Right forelimb (tissue), 1 donor: ENCODE measurements at regions not wholly inside any gene's neighbourhood (a gene's known extent, or its start where the extent isn't known, plus 50 kb on each side); places are given as distances from the start of the nearest gene placed in this dataset.
"Not testable (repeated sequence)": the region's sequence is repeated elsewhere in the genome, so short reads cannot be mapped to it uniquely, and the experiment has no call there.

Experiments used
- DNase-seq: peaks from one replicate; pipeline ENCODE4 v3.0.0-alpha.2; 2018

DNA sequence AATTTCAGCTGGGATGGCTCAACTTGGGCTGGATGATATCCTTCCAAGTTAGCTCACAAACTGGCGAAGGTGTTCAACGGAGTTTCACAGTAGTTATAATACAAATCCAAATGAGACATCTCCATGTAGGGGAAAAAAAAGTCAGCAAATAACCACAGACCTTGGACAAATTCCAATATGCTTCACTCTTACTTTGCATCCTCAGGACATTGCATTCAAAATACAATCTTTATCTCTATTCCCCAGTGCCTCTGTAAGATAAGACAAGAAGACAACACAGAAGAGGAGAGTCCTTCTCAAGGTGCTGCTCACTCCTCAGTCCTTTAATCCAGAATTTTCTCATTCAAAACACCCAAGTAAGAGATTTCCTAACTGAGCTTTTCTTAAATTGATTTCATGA is 1797.7 kb downstream of the MRPL39 start:
- no peak for DNase-seq

DNA sequence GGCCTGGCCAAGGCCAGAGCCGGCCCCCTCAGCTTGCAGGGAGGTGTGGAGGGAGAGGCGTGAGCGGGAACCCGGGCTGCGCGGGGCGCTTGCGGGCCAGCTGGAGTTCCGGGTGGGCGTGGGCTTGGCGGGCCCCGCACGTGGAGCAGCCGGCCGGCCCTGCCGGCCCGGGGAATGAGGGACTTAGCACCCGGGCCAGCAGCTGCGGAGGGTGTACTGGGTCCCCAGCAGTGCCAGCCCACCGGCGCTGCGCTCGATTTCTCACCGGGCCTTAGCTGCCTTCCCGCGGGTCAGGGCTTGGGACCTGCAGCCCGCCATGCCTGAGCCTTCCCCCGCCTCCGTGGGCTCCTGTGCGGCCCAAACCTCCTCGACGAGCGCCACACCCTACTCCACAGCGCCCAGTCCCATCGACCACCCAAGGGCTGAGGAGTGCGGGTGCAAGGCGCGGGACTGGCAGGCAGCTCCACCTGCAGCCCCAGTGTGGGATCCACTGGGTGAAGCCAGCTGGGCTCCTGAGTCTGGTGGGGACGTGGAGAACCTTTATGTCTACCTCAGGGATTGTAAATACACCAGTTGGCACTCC is 1800.2 kb downstream of the MRPL39 start:
- not testable (repeated sequence) for DNase-seq

DNA sequence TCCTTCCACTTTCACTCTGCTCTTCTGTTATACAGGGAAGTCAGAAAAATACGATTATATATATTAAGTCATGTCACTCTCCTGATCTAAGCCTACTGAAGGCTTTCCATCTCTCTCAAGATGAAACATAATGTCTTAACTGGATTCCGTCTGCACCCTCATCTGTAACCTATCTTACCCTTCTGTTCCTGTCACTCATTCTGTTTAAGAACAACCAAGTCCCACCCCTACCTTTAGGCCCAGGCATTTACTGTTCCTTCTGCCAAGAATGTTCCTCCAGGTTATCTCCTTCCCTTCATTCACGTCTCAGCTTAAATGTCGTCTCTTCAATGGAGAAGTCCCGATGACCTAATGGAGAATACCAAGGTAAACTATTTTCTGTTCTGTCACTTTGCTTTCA is 1802.4 kb downstream of the MRPL39 start:
- no peak for DNase-seq

DNA sequence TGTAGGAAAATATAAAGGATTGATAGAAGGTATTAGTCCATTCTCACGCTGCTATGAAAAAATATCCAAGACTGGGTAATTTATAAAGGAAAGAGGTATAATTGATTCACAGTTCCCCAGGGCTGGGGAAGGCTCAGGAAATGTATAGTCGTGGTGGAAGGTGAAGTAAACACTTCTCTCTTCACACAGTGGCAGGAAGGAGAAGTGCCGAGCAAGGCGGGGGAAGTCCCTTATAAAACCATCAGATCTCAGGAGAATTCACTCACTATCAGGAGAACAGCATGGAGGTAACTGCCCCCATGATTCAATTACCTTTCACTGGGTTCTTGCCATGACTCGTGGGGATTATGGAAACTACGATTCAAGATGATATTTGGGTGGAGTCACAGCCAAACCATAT is 1806.0 kb downstream of the MRPL39 start:
- DNase-seq: no peak

DNA sequence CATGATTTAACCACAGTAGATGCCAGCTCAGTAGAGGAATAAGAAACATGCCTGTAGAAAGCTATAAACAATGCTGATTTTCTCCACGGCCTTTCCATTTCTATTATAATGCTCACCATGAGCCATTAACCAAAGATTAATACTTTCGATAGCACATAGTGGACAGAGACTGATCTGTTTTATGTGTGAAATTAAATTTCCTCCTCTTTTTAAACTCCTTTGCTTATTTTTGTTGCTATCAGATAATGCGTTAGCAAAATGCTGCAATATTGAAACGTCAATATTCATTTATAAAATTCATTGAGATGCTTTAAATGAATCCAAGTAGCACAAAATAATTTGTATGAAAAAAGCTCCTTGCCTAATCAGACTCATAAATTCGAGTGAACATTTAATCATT is 1807.9 kb downstream of the MRPL39 start:
- no peak for DNase-seq

DNA sequence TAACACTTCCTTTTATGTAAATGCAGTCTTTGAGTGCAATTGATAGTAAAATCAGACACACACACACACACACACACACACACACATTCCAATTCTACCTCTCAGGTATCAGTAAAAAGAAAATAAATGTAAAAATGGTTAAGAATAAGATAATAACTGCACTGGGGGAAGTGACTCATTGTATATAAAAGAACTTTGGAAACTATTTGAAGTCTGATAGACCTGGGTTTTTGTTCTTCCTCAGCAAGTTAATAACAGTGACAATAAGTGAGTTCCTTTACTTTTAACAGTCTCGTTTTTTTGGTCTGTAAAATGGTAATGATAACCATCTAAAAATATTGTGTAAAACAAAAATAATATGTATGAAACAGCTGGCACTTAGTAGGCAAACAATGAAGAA is 1815.0 kb downstream of the MRPL39 start:
- no peak for DNase-seq

DNA sequence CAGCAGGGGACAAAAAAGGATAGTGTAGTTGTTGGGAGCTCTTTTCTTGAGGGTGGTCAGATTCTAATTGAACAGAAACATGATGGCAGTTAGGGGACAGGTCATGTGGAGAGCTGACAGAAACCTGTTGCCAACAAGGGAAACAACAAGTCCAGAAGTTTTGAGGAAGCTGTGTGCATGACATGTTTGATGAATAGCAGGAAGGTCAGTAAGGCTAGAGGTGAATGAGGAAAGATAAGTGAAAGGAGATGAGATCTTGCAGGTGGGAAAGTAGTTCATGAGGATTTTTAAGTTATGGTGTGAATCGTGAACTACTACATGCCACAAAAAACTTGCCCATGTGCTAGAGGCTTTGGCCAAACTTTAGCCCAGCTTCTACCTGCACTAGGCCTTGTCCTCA is 1817.4 kb downstream of the MRPL39 start:
- no peak for DNase-seq

DNA sequence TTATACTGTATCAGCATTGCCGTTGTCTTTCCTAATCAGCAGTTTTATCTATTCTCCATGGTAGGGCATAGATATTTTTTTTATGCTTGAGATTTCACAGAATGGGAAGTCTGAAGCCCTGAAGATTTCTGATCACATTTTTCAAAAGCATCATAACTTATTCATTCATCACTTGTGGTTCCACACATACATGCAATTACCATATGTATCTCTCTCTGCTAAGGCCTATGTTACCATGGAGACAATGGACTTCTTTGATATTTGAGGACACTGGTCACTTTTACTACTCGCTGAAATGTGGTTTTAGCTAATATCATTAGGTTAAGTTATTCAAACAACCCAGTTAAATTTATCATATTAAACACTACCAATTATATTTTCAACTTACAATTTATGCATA is 1827.0 kb downstream of the MRPL39 start:
- no peak for DNase-seq

DNA sequence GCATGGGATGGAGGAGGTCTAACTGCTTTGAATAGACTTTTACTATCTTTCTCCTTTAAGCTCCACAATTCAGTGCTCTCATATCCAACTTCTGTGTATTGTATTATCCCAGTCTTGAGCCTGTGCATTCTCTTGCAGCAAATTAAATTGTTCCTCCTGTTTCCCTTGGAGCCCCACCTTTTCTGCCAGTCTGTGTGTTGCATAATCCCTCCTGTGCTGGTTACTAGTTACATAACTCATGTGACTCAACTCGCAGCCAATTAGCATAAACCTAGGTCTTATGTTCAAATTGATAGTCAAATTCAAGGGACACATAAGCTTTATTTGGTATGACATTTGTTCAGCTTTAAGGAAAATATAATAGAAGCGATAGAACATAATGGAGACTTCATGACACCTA is 1863.5 kb downstream of the MRPL39 start:
- DNase-seq: no peak

DNA sequence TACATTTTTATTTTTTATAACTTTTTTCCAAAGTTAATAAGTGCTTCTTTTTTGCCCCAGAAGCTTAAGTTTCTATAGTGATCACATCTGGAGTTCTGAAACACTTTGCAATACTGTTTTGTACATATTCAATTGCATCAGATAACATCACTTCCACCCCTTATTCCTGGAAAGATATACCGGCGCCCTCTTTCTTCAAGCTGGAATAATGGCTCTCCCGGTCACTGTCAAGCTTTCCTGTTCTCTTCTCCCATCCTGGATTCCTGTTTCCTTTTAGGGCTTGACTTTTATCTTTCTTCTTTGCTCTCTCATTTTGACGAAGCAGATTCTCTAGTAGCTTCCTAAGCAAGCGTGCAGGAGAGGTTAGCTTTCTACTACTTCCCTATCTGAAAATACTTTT is 1866.8 kb downstream of the MRPL39 start:
- no peak for DNase-seq

DNA sequence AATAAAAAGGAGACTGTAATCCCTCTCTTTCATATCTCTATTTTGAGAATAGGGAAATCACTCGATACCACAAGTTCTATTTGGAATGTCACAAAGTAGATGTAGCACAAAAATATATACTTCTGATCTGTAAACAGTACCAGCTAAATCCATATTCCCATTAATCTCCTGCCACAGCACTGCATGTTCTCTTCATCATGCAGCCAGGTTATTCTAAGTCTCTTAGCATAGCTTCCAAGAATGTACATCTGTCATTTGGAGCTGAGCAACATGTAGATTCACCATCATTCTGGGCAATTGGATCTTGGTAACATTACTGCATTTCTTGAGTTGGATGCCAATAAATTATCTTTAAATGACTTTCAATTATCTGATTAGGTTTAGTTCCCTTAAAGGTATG is 1874.5 kb downstream of the MRPL39 start:
- no peak for DNase-seq

DNA sequence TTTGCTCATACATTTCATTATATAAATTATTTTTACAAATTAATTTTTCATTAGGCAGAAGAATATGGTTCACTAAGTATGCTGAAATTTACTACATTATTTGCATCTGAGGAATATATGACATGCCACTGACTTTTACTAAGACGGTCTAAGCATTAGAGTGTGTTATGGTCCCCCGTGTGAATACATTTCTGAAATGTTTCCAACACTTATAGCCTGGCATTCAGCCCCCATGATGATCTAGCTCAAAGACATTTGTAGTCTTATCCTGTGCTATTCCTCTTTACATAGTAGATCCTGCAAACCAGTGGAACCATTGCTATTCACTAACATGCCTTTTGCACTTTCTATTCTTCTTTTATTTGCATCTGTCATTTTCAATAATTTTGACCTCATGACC is 1878.0 kb downstream of the MRPL39 start:
- DNase-seq: no peak

DNA sequence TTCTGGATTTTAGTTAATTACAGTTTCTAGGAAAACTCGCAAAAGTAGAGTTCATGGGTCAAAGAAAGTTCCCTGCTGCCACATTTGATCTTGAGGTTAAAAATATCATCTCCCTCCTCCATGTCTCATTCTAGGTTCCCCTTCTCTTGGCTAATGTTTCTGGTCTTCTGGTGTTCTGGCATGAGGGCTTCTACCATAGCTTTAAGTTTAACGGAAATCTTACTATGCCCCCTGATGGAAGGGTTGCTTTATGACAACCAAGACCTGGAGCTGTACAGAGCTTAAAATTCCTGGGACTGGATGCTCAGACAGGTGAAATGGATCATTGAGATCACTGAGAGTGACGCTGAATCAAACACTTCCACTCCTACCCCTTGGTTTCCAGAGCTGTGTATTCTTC is 1881.7 kb downstream of the MRPL39 start:
- no peak for DNase-seq

DNA sequence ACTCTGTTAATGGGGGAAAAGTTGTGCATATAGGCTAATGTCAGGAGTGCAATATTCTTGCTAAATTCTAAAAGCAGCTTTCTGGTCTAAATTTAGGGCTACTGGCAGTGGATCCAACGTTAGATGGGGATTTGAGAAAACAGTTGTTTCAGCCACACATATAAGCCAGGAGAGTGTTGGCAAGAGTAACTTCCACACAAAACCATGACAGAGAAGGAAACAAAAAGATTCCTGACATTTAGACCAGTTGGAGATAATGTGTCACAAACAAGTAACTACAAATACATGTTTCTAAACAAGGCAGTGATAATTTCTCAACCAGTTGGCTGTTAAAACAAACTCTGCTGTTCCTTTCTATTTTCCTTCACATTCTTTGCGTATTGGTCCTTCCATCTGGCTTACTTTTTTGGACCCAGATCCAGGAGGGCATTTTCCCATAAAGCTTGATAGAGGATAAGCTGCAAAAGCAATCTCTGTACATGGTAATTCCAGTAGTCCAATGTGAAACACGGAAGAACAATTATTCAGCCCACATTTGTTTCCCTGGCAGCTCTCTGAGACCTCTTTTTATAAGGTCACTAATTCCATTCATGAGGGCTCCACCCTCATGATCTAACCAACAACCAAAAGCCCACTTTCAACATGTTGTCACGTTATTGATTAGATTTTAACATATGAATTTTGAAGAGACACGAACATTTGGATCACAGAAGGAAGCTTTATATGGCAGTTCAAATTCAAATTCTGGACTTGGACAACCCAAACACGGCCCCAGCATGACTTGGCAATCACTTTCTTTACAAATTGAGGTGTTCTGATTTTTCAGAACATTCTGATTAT is 1888.6 kb downstream of the MRPL39 start:
- no peak for DNase-seq

DNA sequence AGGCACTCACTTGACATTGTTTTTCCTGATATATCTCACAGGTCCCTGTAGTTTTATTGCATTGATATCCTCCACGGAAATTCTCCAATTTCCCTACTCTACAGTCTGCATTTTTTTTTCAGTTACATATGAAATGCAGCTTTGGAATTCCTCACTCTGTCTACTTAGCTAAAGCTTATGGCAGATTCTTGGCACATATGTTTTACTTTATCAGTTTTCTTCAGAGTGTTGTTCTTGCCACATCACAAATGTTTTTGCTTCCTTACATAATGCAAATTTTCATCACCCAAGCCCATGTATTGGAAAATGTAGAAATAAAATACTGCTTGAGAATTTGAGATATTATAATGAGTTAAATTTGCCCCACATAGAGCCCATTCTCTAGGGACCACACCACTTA is 1895.1 kb downstream of the MRPL39 start:
- DNase-seq: no peak

DNA sequence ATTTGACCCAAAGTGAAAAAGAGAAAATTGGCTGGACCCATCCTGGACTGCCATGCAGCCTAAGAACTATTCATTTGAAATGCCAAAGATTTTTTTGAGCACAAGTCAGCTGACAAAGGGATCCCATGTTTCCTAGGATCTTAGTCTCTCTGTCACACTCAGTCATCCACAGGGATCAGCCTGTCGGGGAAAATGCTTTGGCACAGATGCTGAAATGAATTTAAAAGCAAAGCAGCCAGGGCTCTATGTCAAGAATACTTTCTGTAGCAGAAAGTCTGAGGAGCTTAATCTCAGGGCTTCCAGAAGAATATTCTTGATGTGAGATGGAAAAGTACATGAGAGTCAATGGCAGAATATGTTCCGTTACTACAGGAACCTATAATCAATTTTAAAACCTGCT is 1900.8 kb downstream of the MRPL39 start:
- no peak for DNase-seq

DNA sequence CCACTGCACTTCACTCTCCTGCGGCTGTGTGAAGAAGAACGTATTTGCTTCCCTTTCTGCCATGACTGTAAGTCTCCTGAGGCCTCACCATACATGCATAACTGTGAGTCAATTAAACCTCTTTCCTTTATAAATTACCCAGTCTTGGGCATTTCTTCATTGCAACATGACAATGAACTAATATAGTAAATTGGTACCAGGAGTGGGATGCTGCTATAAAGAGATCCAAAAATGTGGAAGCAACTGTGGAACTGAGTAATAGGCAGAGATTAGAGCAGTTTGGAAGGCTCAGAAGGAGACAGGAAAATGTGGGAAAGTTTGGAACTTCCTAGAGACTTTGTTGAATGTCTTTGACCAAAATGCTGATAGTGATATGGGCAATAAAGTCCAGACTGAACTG is 1907.9 kb downstream of the MRPL39 start:
- no peak for DNase-seq

DNA sequence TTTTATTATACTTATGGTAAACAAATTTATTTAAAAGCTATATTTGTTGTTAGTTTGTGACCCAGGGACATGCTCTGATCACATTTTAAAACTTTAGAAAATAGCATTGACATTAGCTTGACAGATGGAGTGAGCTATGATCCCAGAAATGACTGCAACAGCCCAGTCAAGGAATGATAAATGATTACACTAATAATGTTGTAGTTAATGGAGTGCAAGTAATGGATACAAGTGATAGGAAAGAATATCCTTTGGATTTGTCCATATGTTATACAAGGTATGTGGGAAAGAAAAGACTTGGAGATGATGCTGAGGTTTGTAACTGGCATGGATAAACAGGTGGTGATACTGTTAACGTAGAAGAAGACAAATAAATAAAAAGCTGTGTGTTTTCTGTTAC is 1908.7 kb downstream of the MRPL39 start:
- no peak for DNase-seq

DNA sequence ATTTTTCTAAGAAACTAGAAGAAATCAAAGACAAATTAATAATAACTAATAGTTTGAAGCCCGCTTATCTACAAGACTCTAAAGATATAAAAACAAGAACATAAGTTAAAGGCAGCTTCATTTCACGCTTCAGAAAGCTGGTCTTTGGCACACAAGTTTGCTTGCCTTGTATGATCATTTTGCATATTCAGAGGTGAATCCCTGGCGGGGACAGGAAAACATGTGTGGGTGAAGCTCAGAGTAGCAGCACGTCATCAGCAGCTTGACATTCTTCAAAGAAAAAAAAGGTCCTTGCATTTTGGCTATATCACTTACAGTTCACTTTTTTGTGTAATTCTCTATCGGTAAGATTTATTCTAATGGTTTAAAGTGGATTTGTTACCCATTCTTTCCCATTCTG is 1911.8 kb downstream of the MRPL39 start:
- DNase-seq: no peak

DNA sequence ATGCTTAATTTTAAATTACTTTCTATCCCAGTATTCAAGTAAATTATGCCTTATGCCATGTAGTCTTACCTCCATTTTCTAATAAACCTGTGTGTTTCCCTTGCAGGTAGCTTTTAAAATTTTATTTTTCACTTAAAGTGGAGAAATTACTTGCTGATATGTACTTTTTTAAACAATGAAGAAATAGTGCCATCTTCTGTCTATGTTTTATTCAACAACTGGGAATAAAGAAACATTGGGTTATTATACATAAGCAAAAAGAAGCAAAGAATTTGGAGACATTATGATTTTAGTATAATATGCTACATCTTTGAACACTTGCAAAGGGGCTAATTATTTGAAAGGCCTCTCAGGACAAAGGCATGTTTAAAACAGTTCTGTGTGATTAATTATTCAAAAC is 1912.9 kb downstream of the MRPL39 start:
- no peak for DNase-seq

DNA sequence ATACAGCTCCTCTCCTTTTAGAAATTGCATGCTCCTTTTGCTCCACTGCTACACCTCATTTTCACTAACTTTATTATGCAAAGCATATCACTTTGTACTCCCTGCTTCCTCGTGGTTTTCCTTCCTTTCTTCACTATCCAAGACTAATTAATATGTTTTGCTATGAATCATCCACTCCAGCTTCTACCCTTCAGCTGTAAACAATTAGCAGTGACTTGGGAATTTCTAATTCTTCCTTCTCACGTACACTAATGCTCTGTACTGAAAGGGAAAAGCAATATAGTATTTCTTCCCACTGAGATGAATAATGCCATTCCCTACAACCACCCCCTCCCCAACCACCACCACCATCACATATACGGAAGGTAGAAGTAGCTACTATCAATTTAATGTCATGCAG is 1917.0 kb downstream of the MRPL39 start:
- DNase-seq: no peak

DNA sequence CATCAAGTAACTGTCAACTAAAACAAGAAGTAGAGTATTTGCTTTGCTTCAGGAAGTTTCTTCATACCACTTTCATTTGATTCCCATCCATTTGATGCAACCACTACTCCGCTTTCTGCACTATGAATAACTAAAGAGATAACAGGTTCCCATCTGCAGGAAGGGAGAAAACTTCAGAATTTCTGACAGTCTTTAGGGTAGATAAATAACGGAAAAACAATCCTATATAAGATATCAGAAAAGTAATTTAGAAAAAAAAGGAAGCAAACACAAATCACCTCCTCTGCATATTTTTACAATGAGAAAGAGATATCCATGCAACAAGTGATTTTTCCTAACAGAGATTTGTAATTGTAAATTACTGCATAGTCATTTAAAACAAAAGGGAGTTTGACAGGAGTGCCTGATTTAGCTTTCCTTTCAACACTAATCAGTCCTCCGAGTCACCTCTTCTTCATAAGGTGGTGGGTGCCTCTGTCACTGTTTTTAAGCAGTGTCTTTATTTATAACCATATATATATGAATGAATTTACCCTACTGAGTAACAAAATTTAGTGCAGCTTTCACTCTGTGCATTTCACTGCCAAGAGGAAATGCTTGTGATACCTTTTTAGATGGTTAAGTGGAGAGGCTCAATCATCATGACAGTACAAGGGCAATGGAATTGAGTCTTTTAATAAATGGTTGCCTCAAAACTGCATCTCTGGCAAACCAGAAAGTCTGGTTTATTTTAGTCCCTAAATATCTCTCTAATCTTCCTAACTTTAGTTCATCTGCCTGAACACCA is 1920.4 kb downstream of the MRPL39 start:
- DNase-seq: no peak

DNA sequence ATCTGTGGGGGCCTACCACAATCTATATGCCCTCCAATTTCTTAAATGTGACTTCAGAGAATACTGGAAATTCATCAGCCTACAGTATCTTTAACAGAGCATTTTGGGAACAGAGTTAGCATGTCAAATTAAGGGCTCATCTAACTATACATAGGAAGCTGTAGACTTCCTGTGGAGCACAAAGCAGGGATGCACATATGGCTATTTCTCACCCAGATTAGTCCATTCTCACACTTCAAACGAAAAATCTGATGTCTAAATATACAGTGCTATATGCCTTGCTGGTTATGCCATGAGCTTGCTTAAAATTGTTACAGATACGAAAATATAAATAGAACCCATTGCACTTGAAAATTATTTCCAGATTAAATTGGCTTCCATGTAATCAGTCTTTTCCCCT is 1922.8 kb downstream of the MRPL39 start:
- no peak for DNase-seq

DNA sequence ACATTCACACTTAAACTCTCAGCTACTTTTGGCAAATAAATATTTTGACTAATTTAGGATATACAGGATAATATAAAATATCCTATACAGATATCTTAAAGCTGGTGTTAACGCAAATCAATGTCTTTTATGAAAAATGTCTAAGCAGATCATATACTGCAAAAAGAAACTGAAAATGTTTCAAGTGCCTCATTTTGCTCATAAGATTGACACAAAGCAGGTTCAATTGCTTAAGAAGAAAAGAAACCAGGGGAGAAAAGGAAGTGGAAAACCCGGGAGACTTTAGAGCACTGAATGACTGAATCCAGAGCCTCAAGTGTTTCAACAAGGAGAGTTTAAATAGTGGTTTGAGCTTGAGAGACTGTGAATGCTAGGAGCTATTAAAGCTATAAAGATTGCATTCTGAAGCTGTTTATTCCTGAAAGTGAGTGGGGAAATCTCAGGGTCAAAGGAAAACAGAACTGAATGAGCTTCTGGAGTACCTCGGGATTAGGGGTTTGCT is 1943.0 kb downstream of the MRPL39 start:
- no peak for DNase-seq
